ENCODE measurements at regions not wholly inside any gene's neighbourhood (a gene's known extent, or its start where the extent isn't known, plus 50 kb on each side); places are given as distances from the start of the nearest gene placed in this dataset.

DNA sequence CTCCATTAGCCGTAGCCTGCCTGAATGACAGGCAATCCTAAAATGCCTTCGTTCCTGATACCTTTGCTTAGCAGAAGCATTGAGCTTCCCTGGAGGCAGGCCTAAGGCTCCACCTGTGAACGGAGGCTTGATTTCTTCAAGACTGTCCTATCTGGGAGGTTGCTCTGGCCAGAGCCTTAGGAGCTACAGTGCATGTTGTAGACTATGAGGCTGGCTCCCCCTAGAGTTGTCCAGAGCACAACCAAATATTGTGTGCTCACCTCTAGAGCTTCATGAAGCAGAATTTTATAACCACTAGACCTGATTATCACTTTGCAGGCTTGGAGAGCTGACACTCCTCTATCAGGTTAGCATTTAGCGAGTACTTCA lies 217.8 kb downstream of the MAFB start:
- intact Hi-C loops (cut with micrococcal nuclease): loop anchor here (10.0 kb wide), 1 partner anchor 1206 kb away; no protein-coding TSS in a partner anchor

More for the DNA sequence above, 217.8 kb downstream of the MAFB start:
- Histone ChIP-seq H3K27ac (ENCODE audit: insufficient read depth, low read depth, low read length) (no peak overlapping the region), H3K4me2 (ENCODE audit: insufficient read depth, low read length) (no peak overlapping the region), H4K20me1 (replicated peaks; ENCODE audit: control insufficient read depth, extremely low read depth, insufficient read depth, low read length) (no peaks in the 10 kb centered on the region), H3K4me1 (ENCODE audit: control insufficient read depth, extremely low read depth, insufficient read depth, low read length) (no peaks in the 10 kb centered on the region), H2AFZ (ENCODE audit: low read depth, low read length) (no peak overlapping the region), H3K79me2 (ENCODE audit: control insufficient read depth, insufficient read depth, low read length) (no peaks in the 10 kb centered on the region), H3K9ac (replicated peaks; ENCODE audit: extremely low read depth, insufficient read depth, low read length) (no peak overlapping the region), H3K4me3 (replicated peaks in 1 of 3; ENCODE audit: insufficient read depth in 1 of 3, low read depth in 1 of 3, low read length in 3 of 3) (no peak overlapping the region), H3K9me1 (replicated peaks; ENCODE audit: control insufficient read depth, extremely low read depth, insufficient read depth, low read length) (no peaks in the 10 kb centered on the region), H3K27me3 (ENCODE audit: control insufficient read depth in 2 of 2, insufficient read depth in 2 of 2, low read length in 2 of 2) (no peaks in the 10 kb centered on the region), H3K36me3 (ENCODE audit: control insufficient read depth in 2 of 2, extremely low read depth in 1 of 2, insufficient read depth in 2 of 2, low read length in 2 of 2) (no peaks in the 10 kb centered on the region), H3K9me3 (replicated peaks; ENCODE audit: control insufficient read depth, insufficient read depth, low read length) (no peaks in the 10 kb centered on the region)
- ChIA-PET POLR2A (no interaction called here), CTCF (interaction anchor here (1.3 kb wide), 1 partner anchor 311 kb away, joined by 6 read pairs; no protein-coding TSS in a partner anchor)
- no TSS peak for BruUV-seq (replicated peaks)
- no peak for FAIRE-seq
- TF ChIP-seq FOS (IDR thresholded peaks at IDR 0.05; ENCODE audit: borderline replicate concordance, insufficient read depth, low read length) (no peak), POLR2A (IDR thresholded peaks at IDR 0.05; ENCODE audit: low read depth, low read length) (no peak), CTCF (IDR thresholded peaks at IDR 0.05; ENCODE audit: extremely low read depth in 1 of 2, insufficient read depth in 1 of 2, low read depth in 1 of 2, low read length in 2 of 2) (peak in 1 of 2 donors; percentile 14)
- no peak for DNase-seq (ENCODE audit: low read depth, low spot score)
- dilution Hi-C loops (cut with MboI; ENCODE audit: extremely low pct_ligation_motif_present, low sequenced_read_pairs): no loop called here
